Stimulated activated naive CD8-positive, alpha-beta T cell treated with anti-CD3 and anti-CD28 coated beads, Interleukin-15, Interleukin-2, amounts not matched to agents 100 ng/mL and 50 ng/mL, for 24 hours (primary cell): ENCODE measurements at regions not wholly inside any gene's neighbourhood (a gene's known extent, or its start where the extent isn't known, plus 50 kb on each side); places are given as distances from the start of the nearest gene placed in this dataset.
"Not testable (repeated sequence)": the region's sequence is repeated elsewhere in the genome, so short reads cannot be mapped to it uniquely, and the experiment has no call there.

ENCODE experiments used
- H3K27ac Mint-ChIP-seq: one replicate; pipeline ENCODE4 v1.8.0; 2021; ENCODE audit warnings: mild to moderate bottlenecking, mixed read lengths
- H3K27me3 Mint-ChIP-seq: one replicate; pipeline ENCODE4 v1.8.0; 2021; ENCODE audit warnings: mixed read lengths
- H3K36me3 Mint-ChIP-seq: one replicate; pipeline ENCODE4 v1.8.0; 2021; ENCODE audit warnings: low read depth, mixed read lengths
- H3K4me1 Mint-ChIP-seq: one replicate; pipeline ENCODE4 v1.8.0; 2021; ENCODE audit warnings: low read depth, mixed read lengths
- H3K4me3 Mint-ChIP-seq: one replicate; pipeline ENCODE4 v1.8.0; 2021; ENCODE audit warnings: mild to moderate bottlenecking, mixed read lengths
- H3K9me3 Mint-ChIP-seq: one replicate; pipeline ENCODE4 v1.8.0; 2021; ENCODE audit warnings: mixed read lengths

DNA sequence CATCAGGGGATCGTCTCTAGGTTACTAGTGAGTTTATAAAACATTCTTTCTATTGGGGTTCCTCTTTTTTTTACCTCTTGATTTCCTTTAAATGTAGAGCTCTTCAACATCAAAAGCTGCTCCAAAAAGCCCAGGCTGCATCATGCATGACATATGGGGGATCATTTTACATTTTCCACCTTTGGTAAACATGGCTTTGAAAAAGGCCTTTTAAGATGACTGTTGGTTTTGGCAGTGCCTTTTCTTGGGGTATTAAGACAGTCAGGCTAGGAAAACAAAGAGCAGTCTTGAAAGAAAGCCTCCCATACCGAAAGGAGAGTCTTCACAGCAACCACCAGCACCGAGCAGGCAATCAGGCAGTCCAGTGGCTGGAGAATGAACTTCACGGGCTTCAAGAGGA, 73.2 kb downstream of the NPEPL1 start:
- Mint-ChIP-seq H3K4me1 (no peaks in the 10 kb centered on the region), H3K9me3 (no peaks in the 10 kb centered on the region), H3K27me3 (peaks cover 66% of the 10 kb centered on the region), H3K27ac (no peak overlapping the region), H3K4me3 (no peak overlapping the region), H3K36me3 (no peaks in the 10 kb centered on the region)

DNA sequence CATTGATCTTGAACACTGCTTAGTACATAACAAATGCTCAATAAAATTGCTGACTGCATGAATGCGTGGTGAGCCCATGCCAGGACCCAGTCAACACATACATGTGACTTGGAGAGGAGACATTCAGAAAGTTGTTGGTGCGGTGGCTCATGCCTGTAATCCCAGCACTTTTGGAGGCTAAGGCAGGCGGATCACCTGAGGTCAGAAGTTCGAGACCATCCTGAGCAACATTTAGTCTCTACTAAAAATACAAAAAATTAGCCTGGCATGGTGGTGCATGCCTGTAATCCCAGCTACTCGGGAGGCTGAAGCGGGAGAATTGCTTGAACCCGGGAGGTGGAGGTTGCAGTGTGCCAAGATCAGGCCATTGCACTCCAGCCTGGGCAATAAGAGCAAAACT, 75.2 kb downstream of the NPEPL1 start:
- not testable (repeated sequence) for H3K36me3 Mint-ChIP-seq, H3K9me3 Mint-ChIP-seq, H3K4me1 Mint-ChIP-seq, H3K4me3 Mint-ChIP-seq, H3K27ac Mint-ChIP-seq
- peaks cover 64% of the 10 kb centered on the region for H3K27me3 Mint-ChIP-seq
